CD14-positive monocyte (primary cell): ENCODE measurements at regions not wholly inside any gene's neighbourhood (a gene's known extent, or its start where the extent isn't known, plus 50 kb on each side); places are given as distances from the start of the nearest gene placed in this dataset.

Experiments used
- DNase-seq, 3 donors: peaks; one replicate each; pipeline ENCODE4 v3.0.0-alpha.2; 2011 to 2022
- H2AFZ ChIP-seq: 2 replicates; pipeline ENCODE4 v1.6.0; 2012; ENCODE audit warnings: mild to moderate bottlenecking, low read depth, low read length, inconsistent platforms; ENCODE audit not compliant: insufficient read depth, poor library complexity, severe bottlenecking
- H3K27ac ChIP-seq, 2 donors: 1 replicate in 1 of 2; 2 replicates in 1 of 2; pipeline ENCODE4 v1.5.1; 2012 to 2013; ENCODE audit warnings: low read length in 2 of 2, control low read depth in 1 of 2, inconsistent platforms in 1 of 2, low read depth in 1 of 2, mild to moderate bottlenecking in 1 of 2
- H3K27me3 ChIP-seq, 2 donors: one replicate each; pipeline versions ENCODE4 v1.6.0 to v1.6.1; 2011 to 2013; ENCODE audit warnings: low read length in 2 of 2; ENCODE audit not compliant: control insufficient read depth in 2 of 2, insufficient read depth in 2 of 2
- H3K36me3 ChIP-seq, 2 donors: replicated peaks in 1 of 2; 1 replicate in 1 of 2; 2 replicates in 1 of 2; pipeline versions ENCODE4 v1.5.1 to v1.6.1; 2012 to 2013; ENCODE audit warnings: low read length in 2 of 2, control low read depth in 1 of 2, inconsistent platforms in 1 of 2, mild to moderate bottlenecking in 1 of 2; ENCODE audit not compliant: insufficient read depth in 2 of 2, control insufficient read depth in 1 of 2
- H3K4me1 ChIP-seq, 2 donors: 1 replicate in 1 of 2; 2 replicates in 1 of 2; pipeline versions ENCODE4 v1.5.1 to v1.6.1; 2012 to 2013; ENCODE audit warnings: low read length in 2 of 2, control low read depth in 1 of 2, inconsistent platforms in 1 of 2, mild to moderate bottlenecking in 1 of 2, moderate library complexity in 1 of 2; ENCODE audit not compliant: insufficient read depth in 2 of 2, control insufficient read depth in 1 of 2
- H3K4me2 ChIP-seq: replicated peaks from 2 replicates; pipeline ENCODE3; 2012; ENCODE audit warnings: low read length, moderate library complexity, mild to moderate bottlenecking; ENCODE audit not compliant: poor library complexity, severe bottlenecking; ENCODE audit errors: extremely low read depth
- H3K4me3 ChIP-seq, 3 experiments: fragments of 200-600 bp in 1 of 3; sonication (generic) in 1 of 3; replicated peaks in 1 of 3; 1 replicate in 2 of 3; 2 replicates in 1 of 3; pipeline ENCODE4 v1.5.1; 2011 to 2013; ENCODE audit warnings: low read length in 3 of 3, mild to moderate bottlenecking in 3 of 3, control low read depth in 2 of 3, low read depth in 2 of 3, inconsistent platforms in 1 of 3, moderate library complexity in 1 of 3
- H3K79me2 ChIP-seq: 2 replicates; pipeline ENCODE4 v1.6.0; 2012; ENCODE audit warnings: mild to moderate bottlenecking, control low read depth, inconsistent platforms, low read length, moderate library complexity; ENCODE audit not compliant: insufficient read depth
- H3K9ac ChIP-seq: 2 replicates; pipeline ENCODE4 v1.6.0; 2017; ENCODE audit warnings: low read length, mild to moderate bottlenecking; ENCODE audit not compliant: insufficient read depth, poor library complexity, severe bottlenecking
- H3K9me3 ChIP-seq, 2 donors: replicated peaks in 1 of 2; 1 replicate in 1 of 2; 2 replicates in 1 of 2; pipeline versions ENCODE4 v1.5.1 to v1.6.1; 2012 to 2013; ENCODE audit warnings: low read length in 2 of 2, control low read depth in 1 of 2; ENCODE audit not compliant: control insufficient read depth in 1 of 2, insufficient read depth in 1 of 2
- H4K20me1 ChIP-seq: 2 replicates; pipeline ENCODE4 v1.6.0; 2012; ENCODE audit warnings: mild to moderate bottlenecking, low read length, control low read depth, moderate library complexity; ENCODE audit not compliant: insufficient read depth
- H3K27ac Mint-ChIP-seq, 7 donors: one replicate each; pipeline ENCODE4 v1.8.0; 2020; ENCODE audit warnings: mild to moderate bottlenecking in 7 of 7, mixed read lengths in 7 of 7, moderate library complexity in 6 of 7, inconsistent platforms in 2 of 7
- H3K27me3 Mint-ChIP-seq, 3 donors: one replicate each; pipeline ENCODE4 v1.8.0; 2021 to 2022; ENCODE audit warnings: low read depth in 3 of 3, mild to moderate bottlenecking in 3 of 3, mixed read lengths in 3 of 3, moderate library complexity in 3 of 3, inconsistent platforms in 1 of 3
- H3K36me3 Mint-ChIP-seq, 2 donors: one replicate each; pipeline ENCODE4 v1.8.0; 2020; ENCODE audit warnings: mixed read lengths in 2 of 2, inconsistent platforms in 1 of 2, mild to moderate bottlenecking in 1 of 2
- H3K4me1 Mint-ChIP-seq: one replicate; pipeline ENCODE4 v1.8.0; 2020; ENCODE audit warnings: mild to moderate bottlenecking, mixed read lengths
- H3K4me3 Mint-ChIP-seq, 2 donors: one replicate each; pipeline ENCODE4 v1.8.0; 2020; ENCODE audit warnings: mild to moderate bottlenecking in 2 of 2, mixed read lengths in 2 of 2, moderate library complexity in 1 of 2
- H3K9me3 Mint-ChIP-seq, 7 donors: one replicate each; pipeline ENCODE4 v1.8.0; 2020 to 2022; ENCODE audit warnings: mixed read lengths in 7 of 7, mild to moderate bottlenecking in 6 of 7, moderate library complexity in 6 of 7, inconsistent platforms in 2 of 7
- WGBS: methylation state at CpG from one replicate; pipeline ENCODE4 v1.1.5; 2013; ENCODE audit warnings: missing lambda C conversion rate; ENCODE audit not compliant: insufficient coverage; 5-methylcytosine and 5-hydroxymethylcytosine counted together
- intact Hi-C, 2 donors: fragments of 100-400 bp; cut with micrococcal nuclease; formaldehyde crosslinking; loops; one replicate each; pipeline versions ENCODE4 v1.15.0 to v1.15.1; 2023
- TF ChIP-seq, protein P1 (sequence below): fragments of 200-600 bp; IDR thresholded peaks from one replicate; pipeline ENCODE4 v1.8.0; 2022; ENCODE audit warnings: antibody characterized with exemption, mild to moderate bottlenecking

DNA sequence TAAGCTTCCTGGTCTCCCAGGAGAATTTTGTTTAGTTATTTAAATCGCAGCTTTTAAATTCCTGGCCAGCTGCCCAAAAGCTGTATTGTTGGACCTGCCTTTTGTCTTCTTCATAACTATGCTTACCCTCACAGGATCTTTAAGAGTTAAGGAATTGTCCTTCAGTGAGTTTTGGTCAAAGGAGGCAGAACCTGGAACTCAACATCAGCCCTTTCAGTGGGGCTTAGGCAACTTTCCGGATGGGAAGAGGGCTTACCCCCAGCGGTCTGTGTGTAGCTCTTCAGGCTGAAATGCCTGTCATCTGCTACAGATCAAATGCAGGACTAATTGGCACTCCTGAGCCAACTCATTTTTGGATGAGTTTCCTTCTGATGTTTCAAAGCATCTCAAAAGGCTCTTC lies 402.6 kb downstream of the SIPA1L2 start:
- 40% methylated on average over 2 of the region's 3 CpGs for WGBS
- H3K27ac Mint-ChIP-seq: no peak overlapping the region
- DNase-seq: no peak
- Histone ChIP-seq H3K4me2 (no peak overlapping the region), H4K20me1 (no peaks in the 10 kb centered on the region), H3K4me1 (no peaks in the 10 kb centered on the region), H2AFZ (no peak overlapping the region), H3K79me2 (no peaks in the 10 kb centered on the region), H3K4me3 (no peak overlapping the region), H3K27ac (no peak overlapping the region), H3K9me3 (no peaks in the 10 kb centered on the region), H3K36me3 (no peaks in the 10 kb centered on the region), H3K9ac (no peak overlapping the region), H3K27me3 (peaks cover 16 to 25% of the 10 kb centered on the region in 2 donors)
- peaks cover 0 to 11% (median 6%) of the 10 kb centered on the region in 7 donors for H3K9me3 Mint-ChIP-seq
- H3K4me1 Mint-ChIP-seq: no peaks in the 10 kb centered on the region
- H3K27me3 Mint-ChIP-seq: peaks cover 8 to 28% (median 17%) of the 10 kb centered on the region in 3 donors
- H3K4me3 Mint-ChIP-seq: no peak overlapping the region
- intact Hi-C loops: no loop called here
- no peaks in the 10 kb centered on the region for H3K36me3 Mint-ChIP-seq
- TF ChIP-seq, protein P1, sequence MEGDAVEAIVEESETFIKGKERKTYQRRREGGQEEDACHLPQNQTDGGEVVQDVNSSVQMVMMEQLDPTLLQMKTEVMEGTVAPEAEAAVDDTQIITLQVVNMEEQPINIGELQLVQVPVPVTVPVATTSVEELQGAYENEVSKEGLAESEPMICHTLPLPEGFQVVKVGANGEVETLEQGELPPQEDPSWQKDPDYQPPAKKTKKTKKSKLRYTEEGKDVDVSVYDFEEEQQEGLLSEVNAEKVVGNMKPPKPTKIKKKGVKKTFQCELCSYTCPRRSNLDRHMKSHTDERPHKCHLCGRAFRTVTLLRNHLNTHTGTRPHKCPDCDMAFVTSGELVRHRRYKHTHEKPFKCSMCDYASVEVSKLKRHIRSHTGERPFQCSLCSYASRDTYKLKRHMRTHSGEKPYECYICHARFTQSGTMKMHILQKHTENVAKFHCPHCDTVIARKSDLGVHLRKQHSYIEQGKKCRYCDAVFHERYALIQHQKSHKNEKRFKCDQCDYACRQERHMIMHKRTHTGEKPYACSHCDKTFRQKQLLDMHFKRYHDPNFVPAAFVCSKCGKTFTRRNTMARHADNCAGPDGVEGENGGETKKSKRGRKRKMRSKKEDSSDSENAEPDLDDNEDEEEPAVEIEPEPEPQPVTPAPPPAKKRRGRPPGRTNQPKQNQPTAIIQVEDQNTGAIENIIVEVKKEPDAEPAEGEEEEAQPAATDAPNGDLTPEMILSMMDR: no peak

DNA sequence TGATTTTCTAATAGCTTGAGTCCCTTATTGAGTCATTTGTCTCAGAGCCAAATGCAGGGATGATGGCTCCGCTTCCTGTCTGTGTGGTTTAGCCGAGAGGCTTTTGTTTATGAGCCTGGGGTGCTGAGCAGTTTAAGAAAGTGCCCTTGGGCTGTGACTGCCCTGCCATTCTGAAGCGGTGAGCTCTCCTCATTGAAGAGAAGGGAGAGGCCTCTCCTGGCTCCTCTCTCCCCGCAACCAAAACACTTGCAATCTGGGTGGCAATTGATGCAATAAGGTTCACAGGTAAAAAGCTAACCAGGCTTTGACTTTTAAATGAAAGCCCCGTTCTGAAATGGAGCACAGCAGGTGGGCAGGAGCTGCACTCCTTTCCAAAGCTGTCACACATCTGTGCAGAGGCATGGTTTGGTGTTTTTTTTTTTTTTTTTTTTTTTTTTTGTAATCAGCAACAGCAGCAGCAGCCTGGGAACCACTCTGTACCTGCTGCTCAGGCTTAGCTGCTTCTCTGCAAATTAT lies 403.7 kb downstream of the SIPA1L2 start:
- no peak for DNase-seq
- H3K27me3 ChIP-seq: peaks cover 16 to 25% of the 10 kb centered on the region in 2 donors
- Mint-ChIP-seq H3K27me3 (peaks cover 8 to 28% (median 17%) of the 10 kb centered on the region in 3 donors), H3K27ac (no peak overlapping the region), H3K4me3 (no peak overlapping the region), H3K36me3 (no peaks in the 10 kb centered on the region), H3K4me1 (no peaks in the 10 kb centered on the region), H3K9me3 (peaks cover 0 to 10% (median 4%) of the 10 kb centered on the region in 7 donors)
- H3K9me3 ChIP-seq: no peaks in the 10 kb centered on the region
- H3K79me2 ChIP-seq: no peaks in the 10 kb centered on the region
- H3K36me3 ChIP-seq: no peaks in the 10 kb centered on the region
- TF ChIP-seq, protein P1: no peak
- no peak overlapping the region for H3K4me2 ChIP-seq
- intact Hi-C loops: no loop called here
- H4K20me1 ChIP-seq: no peaks in the 10 kb centered on the region
- H3K4me1 ChIP-seq: no peaks in the 10 kb centered on the region
- whole genome bisulfite sequencing: 13% methylated on average over 3 of the region's 5 CpGs
- no peak overlapping the region for H3K9ac ChIP-seq
- H3K27ac ChIP-seq: no peak overlapping the region
- no peak overlapping the region for H2AFZ ChIP-seq
- H3K4me3 ChIP-seq: no peak overlapping the region
